HepG2 (cell line): ENCODE measurements at regions not wholly inside any gene's neighbourhood (a gene's known extent, or its start where the extent isn't known, plus 50 kb on each side); places are given as distances from the start of the nearest gene placed in this dataset.

Experiments
- ATAC-seq: fragments of 200-7000 bp; cut with Tn5 transposase; 3 replicates; pipeline ENCODE4 v1.9.1; 2020; ENCODE audit warnings: mild to moderate bottlenecking, moderate library complexity
- BruUV-seq: library from RNA; stranded (reverse); fragments of 400-500 nt; replicated peaks from 2 replicates; lab custom pipeline; 2021; lab: Mats Ljungman, UMichigan
- CTCF ChIA-PET: fragments of 300-600 bp; formaldehyde crosslinking; extraction: SDS; loops from one replicate; lab custom pipeline; 2021; ENCODE audit warnings: low total read pairs, inconsistent platforms, low intra/inter-chr PET ratio; lab: Yijun Ruan, JAX
- POLR2A ChIA-PET: fragments of 350-600 bp; sonication (Branson Sonifier 250); formaldehyde crosslinking; loops from one replicate; lab custom pipeline; 2020; ENCODE audit warnings: antibody characterized with exemption, inconsistent platforms; lab: Yijun Ruan, JAX
- DNase-seq: peaks from one replicate; pipeline ENCODE4 v3.0.0-alpha.2; 2015; ENCODE audit warnings: low spot score
- FAIRE-seq: peaks from 3 replicates; lab custom pipeline; 2011; peaks lifted over from hg19 to GRCh38; lab: Jason Lieb, UNC
- H2AFZ ChIP-seq: one replicate; pipeline ENCODE4 v1.6.1; 2011; ENCODE audit warnings: low read length, inconsistent platforms
- H3K27ac ChIP-seq: fragments of 300-600 bp; 3 replicates; pipeline ENCODE4 v1.8.0; 2011; ENCODE audit warnings: mixed run types, mild to moderate bottlenecking, mixed read lengths, low read length, inconsistent platforms; ENCODE audit not compliant: insufficient read depth; ENCODE audit errors: extremely low read length
- H3K27me3 ChIP-seq, 2 experiments: fragments of 200-600 bp in 1 of 2; 2 replicates in 1 of 2; 3 replicates in 1 of 2; pipeline versions ENCODE4 v1.6.0 to v1.8.0; 2011; ENCODE audit warnings: low read length in 2 of 2, mild to moderate bottlenecking in 2 of 2, moderate library complexity in 2 of 2, inconsistent platforms in 1 of 2; ENCODE audit not compliant: insufficient read depth in 2 of 2, control insufficient read depth in 1 of 2
- H3K36me3 ChIP-seq, 2 experiments: fragments of 200-600 bp in 1 of 2; replicated peaks in 1 of 2; 2 replicates in 1 of 2; 3 replicates in 1 of 2; pipeline versions ENCODE4 v1.5.1 to v1.8.0; 2011; ENCODE audit warnings: low read length in 2 of 2, inconsistent platforms in 1 of 2; ENCODE audit not compliant: insufficient read depth in 2 of 2, control insufficient read depth in 1 of 2
- H3K4me1 ChIP-seq: 2 replicates; pipeline ENCODE4 v1.5.1; 2012; ENCODE audit warnings: low read length, inconsistent platforms; ENCODE audit not compliant: insufficient read depth
- H3K4me2 ChIP-seq: 2 replicates; pipeline ENCODE4 v1.6.0; 2011; ENCODE audit warnings: low read depth, low read length, inconsistent platforms
- H3K4me3 ChIP-seq, 3 experiments: fragments of 200-600 bp in 1 of 3; sonication (generic), shearing (Covaris generic) in 1 of 3; replicated peaks in 1 of 3; 2 replicates each; pipeline ENCODE4 v1.5.1; 2011 to 2016; ENCODE audit warnings: low read length in 3 of 3, inconsistent platforms in 2 of 3, low read depth in 2 of 3, mild to moderate bottlenecking in 2 of 3, control low read depth in 1 of 3, mixed read lengths in 1 of 3; ENCODE audit not compliant: insufficient read depth in 1 of 3
- H3K79me2 ChIP-seq: one replicate; pipeline ENCODE4 v1.6.1; 2011; ENCODE audit warnings: low read length, inconsistent platforms; ENCODE audit not compliant: insufficient read depth
- H3K9ac ChIP-seq: 2 replicates; pipeline ENCODE4 v1.6.0; 2011; ENCODE audit warnings: mild to moderate bottlenecking, low read depth, low read length, inconsistent platforms; ENCODE audit not compliant: insufficient read depth
- H3K9me3 ChIP-seq: 2 replicates; pipeline ENCODE4 v1.5.1; 2012; ENCODE audit warnings: mild to moderate bottlenecking, low read length
- H4K20me1 ChIP-seq: 2 replicates; pipeline ENCODE4 v1.6.0; 2011; ENCODE audit warnings: inconsistent platforms, mild to moderate bottlenecking, low read length, moderate library complexity; ENCODE audit not compliant: insufficient read depth
- ASH2L ChIP-seq: fragments of 300-600, 200-600 bp; sonication (generic); IDR thresholded peaks from 2 replicates; pipeline ENCODE4 v1.7.0; 2017; ENCODE audit warnings: low read depth, mild to moderate bottlenecking, moderate library complexity, mixed read lengths, low read length; ENCODE audit not compliant: insufficient read length
- CREM ChIP-seq, 2 experiments: sonication (generic) in 1 of 2; formaldehyde crosslinking in 1 of 2; IDR thresholded peaks; 2 replicates each; pipeline versions ENCODE4 v1.4.0 to v1.6.1; 2016 to 2020; ENCODE audit warnings: antibody characterized with exemption in 1 of 2, mild to moderate bottlenecking in 1 of 2, missing genetic modification reagents in 1 of 2
- ERF ChIP-seq: IDR thresholded peaks from 2 replicates; pipeline ENCODE4 v1.6.1; 2018; ENCODE audit warnings: missing biosample characterization, missing genetic modification reagents
- HDAC1 ChIP-seq: sonication (generic); formaldehyde crosslinking; IDR thresholded peaks from 2 replicates; pipeline ENCODE4 v1.5.1; 2020; ENCODE audit warnings: mild to moderate bottlenecking, missing genetic modification reagents
- HMGA1 ChIP-seq: sonication (generic); formaldehyde crosslinking; conservative IDR thresholded peaks from 2 replicates; pipeline ENCODE4 v1.4.0; 2020; ENCODE audit warnings: missing genetic modification reagents
- IRF9 ChIP-seq: sonication (generic); formaldehyde crosslinking; IDR thresholded peaks from 2 replicates; pipeline ENCODE4 v1.8.0; 2022; ENCODE audit warnings: missing genetic modification reagents, mild to moderate bottlenecking, borderline replicate concordance
- KDM5A ChIP-seq: fragments of 200-600 bp; sonication (generic); IDR thresholded peaks from 2 replicates; pipeline ENCODE4 v1.7.0; 2018; ENCODE audit warnings: antibody characterized with exemption, mild to moderate bottlenecking, low read length, borderline replicate concordance
- KLF11 ChIP-seq: IDR thresholded peaks from 2 replicates; pipeline ENCODE4 v1.6.1; 2016; ENCODE audit warnings: missing compliant biosample characterization
- PAX8 ChIP-seq: sonication (generic); formaldehyde crosslinking; IDR thresholded peaks from 2 replicates; pipeline ENCODE4 v1.8.0; 2022; ENCODE audit warnings: mild to moderate bottlenecking, missing genetic modification reagents, borderline replicate concordance
- RBAK ChIP-seq: sonication (generic); formaldehyde crosslinking; IDR thresholded peaks from 2 replicates; pipeline ENCODE4 v1.5.1; 2020; ENCODE audit warnings: mild to moderate bottlenecking, missing genetic modification reagents
- RFX3 ChIP-seq: IDR thresholded peaks from 2 replicates; pipeline ENCODE4 v1.6.1; 2016; ENCODE audit warnings: missing biosample characterization, missing genetic modification reagents
- SRF ChIP-seq: IDR thresholded peaks from 2 replicates; pipeline ENCODE4 v1.6.1; 2011; ENCODE audit warnings: mild to moderate bottlenecking, low read depth, low read length, moderate library complexity
- SRSF4 ChIP-seq: fragments of 200-400 bp; formaldehyde crosslinking; IDR thresholded peaks from one replicate; pipeline ENCODE4 v1.6.1; 2018; ENCODE audit warnings: mild to moderate bottlenecking, low read depth, low read length, moderate library complexity; ENCODE audit not compliant: poor library complexity, severe bottlenecking
- TOE1 ChIP-seq: sonication (generic); formaldehyde crosslinking; IDR thresholded peaks from 2 replicates; pipeline ENCODE4 v1.4.0; 2020; ENCODE audit warnings: mild to moderate bottlenecking, missing genetic modification reagents
- ZFAT ChIP-seq: sonication (generic); formaldehyde crosslinking; conservative IDR thresholded peaks from 2 replicates; pipeline ENCODE4 v1.8.1; 2023; ENCODE audit warnings: missing genetic modification reagents, inconsistent platforms
- ZFYVE20 ChIP-seq: sonication (generic); formaldehyde crosslinking; IDR thresholded peaks from 2 replicates; pipeline ENCODE4 v1.8.0; 2023; ENCODE audit warnings: low read depth, mild to moderate bottlenecking, moderate library complexity, missing genetic modification reagents, borderline replicate concordance
- ZNF362 ChIP-seq: sonication (generic); formaldehyde crosslinking; IDR thresholded peaks from 2 replicates; pipeline ENCODE4 v1.4.0; 2020; ENCODE audit warnings: missing genetic modification reagents, mild to moderate bottlenecking, borderline replicate concordance
- ZNF644 ChIP-seq: IDR thresholded peaks from 2 replicates; pipeline ENCODE4 v1.6.1; 2016; ENCODE audit warnings: low read depth
- ZNF782 ChIP-seq: sonication (generic); formaldehyde crosslinking; IDR thresholded peaks from 2 replicates; pipeline ENCODE4 v1.4.0; 2020; ENCODE audit warnings: missing genetic modification reagents, mild to moderate bottlenecking, borderline replicate concordance
- WGBS: methylation state at CpG from one replicate; pipeline ENCODE4 v1.1.6; 2017; ENCODE audit warnings: low lambda C conversion rate; 5-methylcytosine and 5-hydroxymethylcytosine counted together
- in situ Hi-C: cut with HindIII; loops from 2 replicates; pipeline ENCODE4 v1.10.0; 2017; ENCODE audit warnings: low pct_unique_long_range_greater_than_20kb; ENCODE audit not compliant: extremely low pct_ligation_motif_present
- intact Hi-C: fragments of 100-400 bp; cut with micrococcal nuclease; formaldehyde crosslinking; loops from one replicate; pipeline ENCODE4 v1.10.0; 2022; ENCODE audit not compliant: unreplicated experiment
- TF ChIP-seq, protein P1 (sequence below): sonication (generic); formaldehyde crosslinking; IDR thresholded peaks from 2 replicates; pipeline ENCODE4 v1.5.0; 2020; ENCODE audit warnings: missing genetic modification reagents

DNA sequence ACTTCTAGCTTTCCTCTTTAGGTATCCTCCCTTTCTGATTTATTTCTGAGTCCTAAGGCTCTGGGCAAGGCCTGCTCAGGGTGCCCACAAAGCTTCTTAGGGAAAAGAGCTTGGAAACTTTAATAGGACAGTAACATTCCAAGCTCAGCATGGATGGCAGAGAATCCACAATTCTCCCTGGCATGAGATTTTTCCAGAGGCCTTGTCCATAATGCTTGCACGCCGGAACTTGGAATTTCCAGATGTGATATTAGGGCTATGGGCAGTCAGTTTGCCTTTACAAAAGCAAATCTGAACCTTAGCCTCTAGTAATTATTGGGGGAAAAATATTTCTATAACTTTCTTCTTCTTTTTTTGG is 139.0 kb upstream of the RBMS3 start (continued):
- TF ChIP-seq RBAK (no peak), ZFYVE20 (CRISPR knock-in tag) (no peak), SRSF4 (no peak), ERF (CRISPR knock-in tag) (no peak), ASH2L (no peak), PAX8 (no peak), HDAC1 (CRISPR knock-in tag) (no peak), ZNF644 (CRISPR knock-in tag) (no peak), KLF11 (CRISPR knock-in tag) (no peak)
- TF ChIP-seq, protein P1, sequence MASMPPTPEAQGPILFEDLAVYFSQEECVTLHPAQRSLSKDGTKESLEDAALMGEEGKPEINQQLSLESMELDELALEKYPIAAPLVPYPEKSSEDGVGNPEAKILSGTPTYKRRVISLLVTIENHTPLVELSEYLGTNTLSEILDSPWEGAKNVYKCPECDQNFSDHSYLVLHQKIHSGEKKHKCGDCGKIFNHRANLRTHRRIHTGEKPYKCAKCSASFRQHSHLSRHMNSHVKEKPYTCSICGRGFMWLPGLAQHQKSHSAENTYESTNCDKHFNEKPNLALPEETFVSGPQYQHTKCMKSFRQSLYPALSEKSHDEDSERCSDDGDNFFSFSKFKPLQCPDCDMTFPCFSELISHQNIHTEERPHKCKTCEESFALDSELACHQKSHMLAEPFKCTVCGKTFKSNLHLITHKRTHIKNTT: no peak

GRCh38 chr3:29143151-29143550 is 137.7 kb upstream of the RBMS3 start:
- no peak overlapping the region for H2AFZ ChIP-seq
- no peaks in the 10 kb centered on the region for H3K27me3 ChIP-seq
- TF ChIP-seq HMGA1 (CRISPR knock-in tag) (no peak), RFX3 (CRISPR knock-in tag) (no peak), SRF (no peak), IRF9 (no peak), KDM5A (no peak), ZFAT (CRISPR knock-in tag) (no peak), CREM (IDR thresholded peaks at IDR 0.05) (no peak), CREM (CRISPR knock-in tag; IDR thresholded peaks at IDR 0.05) (no peak), ZNF362 (CRISPR knock-in tag) (no peak), ZNF782 (CRISPR knock-in tag) (no peak), TOE1 (CRISPR knock-in tag) (no peak)
- in situ Hi-C loops (no loop called here), intact Hi-C loops (no loop called here)
- no peak overlapping the region for H3K4me2 ChIP-seq
- ChIA-PET CTCF (no interaction called here), POLR2A (no interaction called here)
- BruUV-seq: no TSS peak
- H3K4me3 ChIP-seq: no peak overlapping the region
- no peaks in the 10 kb centered on the region for H4K20me1 ChIP-seq
- DNase-seq (no peak), FAIRE-seq (no peak), ATAC-seq (no peak)
- no peak overlapping the region for H3K9ac ChIP-seq
- no peaks in the 10 kb centered on the region for H3K4me1 ChIP-seq
- no peak overlapping the region for H3K27ac ChIP-seq
- WGBS: 7% methylated on average over 3 of the region's 3 CpGs
- no peaks in the 10 kb centered on the region for H3K79me2 ChIP-seq
- H3K36me3 ChIP-seq: no peaks in the 10 kb centered on the region
- H3K9me3 ChIP-seq: no peaks in the 10 kb centered on the region
